IMR-90 (cell line): ENCODE measurements at regions not wholly inside any gene's neighbourhood (a gene's known extent, or its start where the extent isn't known, plus 50 kb on each side); places are given as distances from the start of the nearest gene placed in this dataset.
A peak's percentile ranks its signal among the peaks of the same experiment; 100 is the strongest.
"Not testable (repeated sequence)": the region's sequence is repeated elsewhere in the genome, so short reads cannot be mapped to it uniquely, and the experiment has no call there.

Source experiments
- ATAC-seq: fragments of 200-7000 bp; cut with Tn5 transposase; 2 replicates; pipeline ENCODE4 v1.9.1; 2020; ENCODE audit warnings: low read depth, mild to moderate bottlenecking, moderate library complexity
- BruUV-seq: library from RNA; stranded (reverse); fragments of 400-500 nt; replicated peaks from 2 replicates; lab custom pipeline; 2021; lab: Mats Ljungman, UMichigan
- CTCF ChIA-PET: fragments of 300-600 bp; formaldehyde crosslinking; extraction: SDS; loops from one replicate; lab custom pipeline; 2021; ENCODE audit warnings: antibody characterized with exemption; lab: Yijun Ruan, JAX
- POLR2A ChIA-PET: fragments of 300-600 bp; sonication (Branson Sonifier 250); formaldehyde crosslinking; loops from one replicate; lab custom pipeline; 2022; ENCODE audit warnings: antibody characterized with exemption; ENCODE audit not compliant: unreplicated experiment; lab: Charles Lee
- DNase-seq: peaks from one replicate; pipeline ENCODE4 v3.0.0; 2013
- H2AFZ ChIP-seq: replicated peaks from 2 replicates; pipeline ENCODE3; 2013; ENCODE audit warnings: low read length, mild to moderate bottlenecking; ENCODE audit not compliant: poor library complexity
- H2AK5ac ChIP-seq: 2 replicates; pipeline ENCODE4 v1.6.1; 2013; ENCODE audit warnings: low read depth, low read length, inconsistent platforms
- H2AK9ac ChIP-seq: replicated peaks from 2 replicates; pipeline ENCODE3; 2013; ENCODE audit warnings: mild to moderate bottlenecking, low read depth, low read length, moderate library complexity; ENCODE audit not compliant: poor library complexity
- H2BK120ac ChIP-seq: 2 replicates; pipeline ENCODE4 v1.6.1; 2013; ENCODE audit warnings: low read depth, low read length, inconsistent platforms
- H2BK15ac ChIP-seq: 3 replicates; pipeline ENCODE4 v1.6.1; 2013; ENCODE audit warnings: low read depth, low read length, inconsistent platforms
- H2BK20ac ChIP-seq: 2 replicates; pipeline ENCODE4 v1.6.1; 2013; ENCODE audit warnings: low read depth, mild to moderate bottlenecking, inconsistent platforms, low read length, moderate library complexity
- H2BK5ac ChIP-seq: 2 replicates; pipeline ENCODE4 v1.6.1; 2013; ENCODE audit warnings: mild to moderate bottlenecking, low read depth, low read length, inconsistent platforms; ENCODE audit not compliant: poor library complexity, severe bottlenecking
- H3K14ac ChIP-seq: replicated peaks from 2 replicates; pipeline ENCODE4 v1.6.1; 2013; ENCODE audit warnings: low read depth, low read length, inconsistent platforms
- H3K18ac ChIP-seq: 2 replicates; pipeline ENCODE4 v1.6.1; 2013; ENCODE audit warnings: low read depth, low read length, control low read depth
- H3K23ac ChIP-seq: 2 replicates; pipeline ENCODE4 v1.6.1; 2013; ENCODE audit warnings: low read depth, low read length, inconsistent platforms
- H3K27ac ChIP-seq: 2 replicates; pipeline ENCODE4 v1.5.1; 2013; ENCODE audit warnings: mild to moderate bottlenecking, control low read depth, low read length; ENCODE audit not compliant: insufficient read depth
- H3K27me3 ChIP-seq: 2 replicates; pipeline ENCODE4 v1.6.1; 2013; ENCODE audit warnings: low read length; ENCODE audit not compliant: control insufficient read depth, insufficient read depth
- H3K36me3 ChIP-seq: 2 replicates; pipeline ENCODE4 v1.6.1; 2013; ENCODE audit warnings: low read length, mixed read lengths; ENCODE audit not compliant: control insufficient read depth, insufficient read depth
- H3K4ac ChIP-seq: 2 replicates; pipeline ENCODE4 v1.6.1; 2013; ENCODE audit warnings: low read depth, low read length, inconsistent platforms
- H3K4me1 ChIP-seq: 2 replicates; pipeline ENCODE4 v1.6.1; 2013; ENCODE audit warnings: low read length, mixed read lengths; ENCODE audit not compliant: control insufficient read depth, insufficient read depth
- H3K4me2 ChIP-seq: 2 replicates; pipeline ENCODE4 v1.6.1; 2013; ENCODE audit warnings: low read depth, mild to moderate bottlenecking, control low read depth, low read length, moderate library complexity
- H3K4me3 ChIP-seq: 2 replicates; pipeline ENCODE4 v1.5.1; 2013; ENCODE audit warnings: low read depth, mild to moderate bottlenecking, control low read depth, low read length, moderate library complexity; ENCODE audit not compliant: insufficient read depth
- H3K56ac ChIP-seq: 2 replicates; pipeline ENCODE4 v1.6.1; 2013; ENCODE audit warnings: low read length, inconsistent platforms; ENCODE audit not compliant: insufficient read depth; ENCODE audit errors: extremely low read depth
- H3K79me1 ChIP-seq, 2 experiments: 2 replicates each; pipeline ENCODE4 v1.6.1; 2013; ENCODE audit warnings: low read length in 2 of 2, inconsistent platforms in 1 of 2, low read depth in 1 of 2
- H3K9ac ChIP-seq: 2 replicates; pipeline ENCODE4 v1.6.1; 2013; ENCODE audit warnings: low read depth, low read length, control low read depth
- H3K9me1 ChIP-seq: 2 replicates; pipeline ENCODE4 v1.6.1; 2013; ENCODE audit warnings: low read length, inconsistent platforms; ENCODE audit not compliant: insufficient read depth
- H3K9me3 ChIP-seq: 2 replicates; pipeline ENCODE4 v1.6.1; 2013; ENCODE audit warnings: low read length; ENCODE audit not compliant: control insufficient read depth, insufficient read depth
- H4K20me1 ChIP-seq: 2 replicates; pipeline ENCODE4 v1.6.1; 2013; ENCODE audit warnings: low read length, inconsistent platforms; ENCODE audit not compliant: insufficient read depth
- H4K5ac ChIP-seq: 2 replicates; pipeline ENCODE4 v1.6.1; 2013; ENCODE audit warnings: mild to moderate bottlenecking, low read depth, low read length, control low read depth
- H4K8ac ChIP-seq, 2 experiments: 2 replicates each; pipeline ENCODE4 v1.6.1; 2013; ENCODE audit warnings: low read depth in 2 of 2, low read length in 2 of 2, control low read depth in 1 of 2, inconsistent platforms in 1 of 2
- H4K91ac ChIP-seq: 2 replicates; pipeline ENCODE4 v1.6.1; 2013; ENCODE audit warnings: low read depth, low read length, inconsistent platforms; ENCODE audit not compliant: insufficient read depth
- WGBS, 2 experiments: methylation state at CpG; one replicate each; pipeline versions ENCODE4 v1.1.5 to v1.1.7; 2013; ENCODE audit warnings: missing lambda C conversion rate in 2 of 2; ENCODE audit not compliant: insufficient read length in 1 of 2; ENCODE audit errors: extremely low coverage in 2 of 2; 5-methylcytosine and 5-hydroxymethylcytosine counted together
- dilution Hi-C: fragments of 300-500 bp; cut with HindIII; formaldehyde crosslinking; loops from one replicate; pipeline ENCODE4 v1.14.3; 2018; ENCODE audit warnings: low sequenced_read_pairs; ENCODE audit not compliant: unreplicated experiment
- in situ Hi-C: fragments of 300-500 bp; cut with MboI; formaldehyde crosslinking; loops from 3 replicates; pipeline ENCODE4 v1.14.3; 2019; ENCODE audit warnings: low sequenced_read_pairs, inconsistent platforms, mixed read lengths
- intact Hi-C: fragments of 100-400 bp; cut with micrococcal nuclease; formaldehyde crosslinking; loops from 2 replicates; pipeline ENCODE4 v1.10.0; 2022

DNA sequence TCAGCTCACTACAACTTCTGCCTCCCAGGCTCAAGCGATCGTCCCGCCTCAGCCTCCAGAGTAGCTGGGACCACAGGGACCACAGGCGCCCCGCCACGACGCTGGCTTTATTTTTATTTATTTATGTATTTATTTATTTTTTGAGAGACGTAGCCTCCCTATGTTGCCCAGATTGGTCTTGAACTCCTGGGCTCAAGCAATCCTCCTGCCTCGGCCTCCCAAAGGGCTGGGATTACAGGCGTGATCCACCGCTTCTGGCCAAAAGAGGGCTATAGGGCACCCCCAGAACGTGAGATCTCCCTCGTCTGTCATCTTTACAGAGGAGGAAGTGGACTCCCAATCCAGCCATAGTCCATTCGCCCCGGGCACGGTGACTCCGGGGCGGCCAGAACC lies 125.1 kb upstream of the PTPN20 start:
- CTCF ChIA-PET, H2AK5ac ChIP-seq, DNase-seq, H2BK15ac ChIP-seq, H3K14ac ChIP-seq, POLR2A ChIA-PET, H3K56ac ChIP-seq, H3K4me1 ChIP-seq, H2BK20ac ChIP-seq, H3K9me1 ChIP-seq, H3K79me1 ChIP-seq, dilution Hi-C loops, H3K27ac ChIP-seq, H4K20me1 ChIP-seq, H3K23ac ChIP-seq, H2BK5ac ChIP-seq, H3K27me3 ChIP-seq, H3K4ac ChIP-seq, H3K36me3 ChIP-seq, BruUV-seq, H3K9me3 ChIP-seq, H4K91ac ChIP-seq, H2BK120ac ChIP-seq, H2AFZ ChIP-seq, H3K18ac ChIP-seq, in situ Hi-C loops, intact Hi-C loops, ATAC-seq, H2AK9ac ChIP-seq: not testable (repeated sequence)
- H3K9ac ChIP-seq, result peak overlapping the region; percentile 50; the same call in 1 of the 2 replicates
- peak overlapping the region; percentile 35 for H3K4me3 ChIP-seq
- H4K5ac ChIP-seq, result peak overlapping the region; percentile 43; the same call in 1 of the 2 replicates
- peak overlapping the region; percentile 69 to 77; a peak in 3 of 4 replicates for H4K8ac ChIP-seq
- no CpG with 5 or more reads among the region's 18 CpGs for WGBS, 2 experiments
- peak overlapping the region; percentile 81 for H3K4me2 ChIP-seq

GRCh38 chr10:46786518-46787320 lies 124.5 kb upstream of the PTPN20 start:
- H3K23ac ChIP-seq, result not testable (repeated sequence)
- peak overlapping the region; percentile 73 for H3K4me3 ChIP-seq

More at GRCh38 chr10:46786518-46787320, 124.5 kb upstream of the PTPN20 start:
- in situ Hi-C loops, H3K27me3 ChIP-seq, H3K9me1 ChIP-seq, H2BK20ac ChIP-seq, BruUV-seq, H3K79me1 ChIP-seq, H4K20me1 ChIP-seq, H2AK9ac ChIP-seq, H2AK5ac ChIP-seq, POLR2A ChIA-PET, H3K4me1 ChIP-seq, H2BK15ac ChIP-seq, H3K36me3 ChIP-seq, intact Hi-C loops, dilution Hi-C loops, CTCF ChIA-PET, H3K9me3 ChIP-seq: not testable (repeated sequence)
- Histone ChIP-seq H3K4me2 (peak overlapping the region; percentile 86), H3K9ac (peak overlapping the region; percentile 88), H3K56ac (0 out of 2 replicates have a peak overlapping the region, but pooled peaks have one; percentile 40), H4K91ac (peak overlapping the region; percentile 77; the same call in 1 of the 2 replicates), H3K4ac (peak overlapping the region; percentile 83), H2BK120ac (peak overlapping the region; percentile 58; the same call in 1 of the 2 replicates), H3K27ac (peak overlapping the region; percentile 84), H3K14ac (peak overlapping the region; percentile 79; the same call in 1 of the 2 replicates), H4K5ac (peak overlapping the region; percentile 91), H4K8ac (peak overlapping the region; percentile 77 to 87; a peak in 3 of 4 replicates), H2AFZ (peak overlapping the region; percentile 81), H2BK5ac (peak overlapping the region; percentile 84), H3K18ac (peak overlapping the region; percentile 16; the same call in 1 of the 2 replicates)
- WGBS, 2 experiments, result 0% methylated on average over 7 of the region's 62 CpGs; no CpG with 5 or more reads in 1 of the 2 experiments
- peak; percentile 15 for DNase-seq
- peak; percentile 83 for ATAC-seq
